ENCODE measurements at regions not wholly inside any gene's neighbourhood (a gene's known extent, or its start where the extent isn't known, plus 50 kb on each side); places are given as distances from the start of the nearest gene placed in this dataset.

GRCh38 chr5:53183880-53184279 lies 74.3 kb upstream of the MOCS2 start:
- TF ChIP-seq CTCF (IDR thresholded peaks at IDR 0.05; ENCODE audit: low read depth, low read length) = no peak

DNA sequence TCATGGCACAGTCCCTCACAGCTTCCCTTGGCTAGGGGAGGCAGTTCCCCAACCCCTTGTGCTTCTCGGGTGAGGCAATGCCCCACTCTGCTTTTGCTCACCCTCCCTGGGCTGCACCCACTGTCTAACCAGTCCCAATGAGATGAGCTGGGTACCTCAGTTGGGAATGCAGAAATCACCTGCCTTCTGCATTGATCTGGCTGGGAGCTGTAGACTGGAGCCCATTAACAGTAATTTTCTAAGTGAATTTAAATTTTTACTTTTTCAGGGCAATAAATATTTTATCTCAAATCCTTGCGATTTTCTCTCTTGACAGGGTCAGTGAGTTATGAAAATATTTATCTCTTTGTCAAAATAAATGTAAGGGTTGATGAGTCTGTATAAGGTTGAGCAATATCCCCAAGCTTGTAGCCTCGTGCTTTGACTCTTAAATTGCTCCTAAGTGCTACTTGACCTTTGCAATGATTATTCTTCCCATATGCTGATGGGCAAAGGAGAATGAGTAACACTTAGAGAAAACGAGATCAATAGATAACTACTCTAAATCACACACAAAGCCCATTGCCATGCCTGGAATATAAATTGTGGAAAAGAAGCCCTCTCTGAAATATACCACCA lies 82.1 kb upstream of the MOCS2 start:
- no peak for TF ChIP-seq CTCF (IDR thresholded peaks at IDR 0.05; ENCODE audit: low read depth, low read length)
- no peak overlapping the region for H3K4me3 ChIP-seq (ENCODE audit: low read depth, low read length)

More at GRCh38 chr5:53183880-53184279, 74.3 kb upstream of the MOCS2 start:
- H3K4me3 ChIP-seq (ENCODE audit: low read depth, low read length) = no peak overlapping the region

- H3K4me3 ChIP-seq (ENCODE audit: low read depth, low read length) = no peak overlapping the region
- TF ChIP-seq CTCF (IDR thresholded peaks at IDR 0.05; ENCODE audit: low read depth, low read length) = no peak
Measured at GRCh38 chr5:53194086-53194485, 84.5 kb upstream of the MOCS2 start.

DNA sequence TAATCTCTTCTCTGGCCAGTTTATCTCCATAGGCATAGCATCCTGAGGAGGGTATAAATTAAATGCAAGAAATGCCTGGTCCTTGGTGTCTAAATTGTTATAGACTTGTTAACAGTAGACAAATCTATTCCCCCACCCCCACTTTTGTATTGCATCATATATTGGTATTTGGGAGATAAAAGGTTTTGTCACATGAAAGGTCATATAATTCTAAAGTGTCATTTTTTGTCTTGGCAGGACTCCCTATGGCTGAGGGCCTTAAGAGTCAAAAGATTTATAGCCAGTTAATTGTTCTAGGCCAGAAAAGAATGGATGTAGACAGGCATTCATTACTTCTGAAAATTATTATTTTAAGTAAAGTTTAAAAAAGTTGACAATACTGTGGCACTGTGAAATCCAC lies 90.3 kb upstream of the MOCS2 start:
- no peak for TF ChIP-seq CTCF (IDR thresholded peaks at IDR 0.05; ENCODE audit: low read depth, low read length)
- no peak overlapping the region for H3K4me3 ChIP-seq (ENCODE audit: low read depth, low read length)

GRCh38 chr5:53200306-53200705 lies 90.7 kb upstream of the MOCS2 start:
- no peak for TF ChIP-seq CTCF (IDR thresholded peaks at IDR 0.05; ENCODE audit: low read depth, low read length)
- H3K4me3 ChIP-seq (ENCODE audit: low read depth, low read length) = no peak overlapping the region

GRCh38 chr5:53201746-53202145 lies 92.2 kb upstream of the MOCS2 start:
- no peak overlapping the region for H3K4me3 ChIP-seq (ENCODE audit: low read depth, low read length)
- no peak for TF ChIP-seq CTCF (IDR thresholded peaks at IDR 0.05; ENCODE audit: low read depth, low read length)

- TF ChIP-seq CTCF (IDR thresholded peaks at IDR 0.05; ENCODE audit: low read depth, low read length) = no peak
- no peak overlapping the region for H3K4me3 ChIP-seq (ENCODE audit: low read depth, low read length)
Measured at GRCh38 chr5:53206562-53206961, 97.0 kb upstream of the MOCS2 start.
